ENCODE measurements at regions not wholly inside any gene's neighbourhood (a gene's known extent, or its start where the extent isn't known, plus 50 kb on each side); places are given as distances from the start of the nearest gene placed in this dataset.

DNA sequence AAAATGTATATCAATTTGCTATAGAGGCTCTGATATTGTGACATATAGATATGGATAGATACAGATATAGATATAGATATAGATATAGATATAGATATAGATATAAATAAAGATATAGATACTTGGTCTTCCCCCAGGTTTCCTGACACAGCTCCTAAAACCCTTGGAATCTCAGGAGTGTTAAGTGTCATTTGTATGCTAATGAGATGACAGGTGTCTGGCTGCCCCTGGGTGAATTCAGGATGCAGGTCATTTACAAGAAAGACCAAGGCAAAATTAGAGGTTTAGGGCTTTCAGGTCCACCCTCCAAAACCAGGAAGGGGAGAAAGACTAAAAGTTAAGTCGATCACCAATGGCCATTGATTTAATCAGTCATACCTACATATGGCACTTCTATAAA lies 1034.8 kb downstream of the PDHA2 start:
- Histone ChIP-seq H3K9me3 (ENCODE audit: control insufficient read depth, low read depth, low read length) (peaks cover 2% of the 10 kb centered on the region), H3K4me1 (ENCODE audit: control insufficient read depth, extremely low read depth, insufficient read depth, low read length) (no peaks in the 10 kb centered on the region), H3K36me3 (ENCODE audit: control insufficient read depth in 2 of 2, extremely low read depth in 1 of 2, insufficient read depth in 2 of 2, low read length in 2 of 2) (no peaks in the 10 kb centered on the region), H2AFZ (ENCODE audit: control insufficient read depth, low read length) (no peak overlapping the region), H3K79me2 (ENCODE audit: control insufficient read depth, insufficient read depth, low read length) (no peaks in the 10 kb centered on the region), H4K20me1 (ENCODE audit: control insufficient read depth, extremely low read depth, insufficient read depth, low read length) (no peaks in the 10 kb centered on the region), H3K27me3 (ENCODE audit: control insufficient read depth, extremely low read depth, insufficient read depth, low read length) (no peaks in the 10 kb centered on the region), H3K9me1 (ENCODE audit: control insufficient read depth, extremely low read depth, insufficient read depth, low read length) (no peaks in the 10 kb centered on the region), H3K4me2 (ENCODE audit: control insufficient read depth, extremely low read depth, insufficient read depth, low read depth, low read length) (no peak overlapping the region), H3K9ac (ENCODE audit: control insufficient read depth, extremely low read depth, insufficient read depth, low read length) (no peak overlapping the region), H3K4me3 (ENCODE audit: control insufficient read depth in 2 of 3, extremely low read depth in 1 of 3, insufficient read depth in 2 of 3, low read depth in 1 of 3, low read length in 3 of 3) (no peak overlapping the region), H3K27ac (ENCODE audit: control insufficient read depth, insufficient read depth, low read length) (no peak overlapping the region)
- TF ChIP-seq EZH2 (IDR thresholded peaks at IDR 0.05; ENCODE audit: low read length), result no peak
- TF ChIP-seq, protein P1, sequence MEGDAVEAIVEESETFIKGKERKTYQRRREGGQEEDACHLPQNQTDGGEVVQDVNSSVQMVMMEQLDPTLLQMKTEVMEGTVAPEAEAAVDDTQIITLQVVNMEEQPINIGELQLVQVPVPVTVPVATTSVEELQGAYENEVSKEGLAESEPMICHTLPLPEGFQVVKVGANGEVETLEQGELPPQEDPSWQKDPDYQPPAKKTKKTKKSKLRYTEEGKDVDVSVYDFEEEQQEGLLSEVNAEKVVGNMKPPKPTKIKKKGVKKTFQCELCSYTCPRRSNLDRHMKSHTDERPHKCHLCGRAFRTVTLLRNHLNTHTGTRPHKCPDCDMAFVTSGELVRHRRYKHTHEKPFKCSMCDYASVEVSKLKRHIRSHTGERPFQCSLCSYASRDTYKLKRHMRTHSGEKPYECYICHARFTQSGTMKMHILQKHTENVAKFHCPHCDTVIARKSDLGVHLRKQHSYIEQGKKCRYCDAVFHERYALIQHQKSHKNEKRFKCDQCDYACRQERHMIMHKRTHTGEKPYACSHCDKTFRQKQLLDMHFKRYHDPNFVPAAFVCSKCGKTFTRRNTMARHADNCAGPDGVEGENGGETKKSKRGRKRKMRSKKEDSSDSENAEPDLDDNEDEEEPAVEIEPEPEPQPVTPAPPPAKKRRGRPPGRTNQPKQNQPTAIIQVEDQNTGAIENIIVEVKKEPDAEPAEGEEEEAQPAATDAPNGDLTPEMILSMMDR (optimal IDR thresholded peaks at IDR 0.05 in 1 of 3, IDR thresholded peaks at IDR 0.05 in 1 of 3, conservative IDR thresholded peaks at IDR 0.05 in 1 of 3; ENCODE audit: extremely low read depth in 1 of 3, insufficient read depth in 2 of 3, low read length in 3 of 3), result no peak
- dilution Hi-C loops (cut with MboI; ENCODE audit: extremely low pct_ligation_motif_present, low sequenced_read_pairs), result no loop called here
- no peak for DNase-seq (ENCODE audit: low read depth, low spot score)
- FAIRE-seq, result no peak

DNA sequence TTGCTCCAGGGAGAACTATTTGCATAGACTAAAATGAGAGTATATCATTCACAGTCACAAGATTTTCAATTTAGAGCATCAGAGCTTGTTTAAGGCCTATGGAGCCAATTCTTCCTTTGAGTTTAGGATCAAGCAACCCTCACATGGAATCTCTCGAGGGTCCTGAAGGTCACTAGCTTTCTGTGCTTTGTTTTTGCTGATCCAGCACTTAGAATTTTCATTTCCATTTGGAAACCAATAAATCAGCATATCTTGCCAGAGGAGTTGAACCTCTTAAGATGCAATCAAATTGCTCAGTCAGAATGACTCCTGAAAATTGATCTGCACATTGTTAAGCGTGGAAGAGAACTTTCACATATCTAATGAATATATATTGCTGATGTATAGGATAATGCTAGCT lies 1039.6 kb downstream of the PDHA2 start:
- Histone ChIP-seq H3K27ac (ENCODE audit: control insufficient read depth, insufficient read depth, low read length) (no peak overlapping the region), H3K9ac (ENCODE audit: control insufficient read depth, extremely low read depth, insufficient read depth, low read length) (no peak overlapping the region), H3K79me2 (ENCODE audit: control insufficient read depth, insufficient read depth, low read length) (no peaks in the 10 kb centered on the region), H3K9me3 (ENCODE audit: control insufficient read depth, low read depth, low read length) (peaks cover 2% of the 10 kb centered on the region), H3K4me2 (ENCODE audit: control insufficient read depth, extremely low read depth, insufficient read depth, low read depth, low read length) (no peak overlapping the region), H3K4me3 (ENCODE audit: control insufficient read depth in 2 of 3, extremely low read depth in 1 of 3, insufficient read depth in 2 of 3, low read depth in 1 of 3, low read length in 3 of 3) (no peak overlapping the region), H3K36me3 (ENCODE audit: control insufficient read depth in 2 of 2, extremely low read depth in 1 of 2, insufficient read depth in 2 of 2, low read length in 2 of 2) (no peaks in the 10 kb centered on the region), H3K9me1 (ENCODE audit: control insufficient read depth, extremely low read depth, insufficient read depth, low read length) (no peaks in the 10 kb centered on the region), H2AFZ (ENCODE audit: control insufficient read depth, low read length) (no peak overlapping the region), H3K4me1 (ENCODE audit: control insufficient read depth, extremely low read depth, insufficient read depth, low read length) (no peaks in the 10 kb centered on the region), H3K27me3 (ENCODE audit: control insufficient read depth, extremely low read depth, insufficient read depth, low read length) (no peaks in the 10 kb centered on the region), H4K20me1 (ENCODE audit: control insufficient read depth, extremely low read depth, insufficient read depth, low read length) (no peaks in the 10 kb centered on the region)
- DNase-seq (ENCODE audit: low read depth, low spot score) (no peak), FAIRE-seq (no peak)
- dilution Hi-C loops (cut with MboI; ENCODE audit: extremely low pct_ligation_motif_present, low sequenced_read_pairs), result no loop called here
- TF ChIP-seq EZH2 (IDR thresholded peaks at IDR 0.05; ENCODE audit: low read length), result no peak
- TF ChIP-seq, protein P1 (optimal IDR thresholded peaks at IDR 0.05 in 1 of 3, IDR thresholded peaks at IDR 0.05 in 1 of 3, conservative IDR thresholded peaks at IDR 0.05 in 1 of 3; ENCODE audit: extremely low read depth in 1 of 3, insufficient read depth in 2 of 3, low read length in 3 of 3), result no peak

All from keratinocyte (primary cell).